ENCODE measurements at regions not wholly inside any gene's neighbourhood (a gene's known extent, or its start where the extent isn't known, plus 50 kb on each side); places are given as distances from the start of the nearest gene placed in this dataset.

- H3K4me1 ChIP-seq (ENCODE audit: control insufficient read depth in 1 of 2, low read depth in 2 of 2), result no peaks in the 10 kb centered on the region
- H3K27ac ChIP-seq, result no peak overlapping the region
- H3K4me3 ChIP-seq, result no peak overlapping the region
- ATAC-seq (ENCODE audit: insufficient number of reproducible peaks, low FRiP score, low read depth) (no peak), DNase-seq (ENCODE audit: low spot score) (no peak)
- no peaks in the 10 kb centered on the region for H3K9me3 ChIP-seq
- TF ChIP-seq, protein P1, sequence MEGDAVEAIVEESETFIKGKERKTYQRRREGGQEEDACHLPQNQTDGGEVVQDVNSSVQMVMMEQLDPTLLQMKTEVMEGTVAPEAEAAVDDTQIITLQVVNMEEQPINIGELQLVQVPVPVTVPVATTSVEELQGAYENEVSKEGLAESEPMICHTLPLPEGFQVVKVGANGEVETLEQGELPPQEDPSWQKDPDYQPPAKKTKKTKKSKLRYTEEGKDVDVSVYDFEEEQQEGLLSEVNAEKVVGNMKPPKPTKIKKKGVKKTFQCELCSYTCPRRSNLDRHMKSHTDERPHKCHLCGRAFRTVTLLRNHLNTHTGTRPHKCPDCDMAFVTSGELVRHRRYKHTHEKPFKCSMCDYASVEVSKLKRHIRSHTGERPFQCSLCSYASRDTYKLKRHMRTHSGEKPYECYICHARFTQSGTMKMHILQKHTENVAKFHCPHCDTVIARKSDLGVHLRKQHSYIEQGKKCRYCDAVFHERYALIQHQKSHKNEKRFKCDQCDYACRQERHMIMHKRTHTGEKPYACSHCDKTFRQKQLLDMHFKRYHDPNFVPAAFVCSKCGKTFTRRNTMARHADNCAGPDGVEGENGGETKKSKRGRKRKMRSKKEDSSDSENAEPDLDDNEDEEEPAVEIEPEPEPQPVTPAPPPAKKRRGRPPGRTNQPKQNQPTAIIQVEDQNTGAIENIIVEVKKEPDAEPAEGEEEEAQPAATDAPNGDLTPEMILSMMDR (IDR thresholded peaks at IDR 0.05), result no peak
- H3K36me3 ChIP-seq, result no peaks in the 10 kb centered on the region
- H3K27me3 ChIP-seq (replicated peaks; ENCODE audit: insufficient read depth), result no peaks in the 10 kb centered on the region
Measured at GRCh38 chr1:14396100-14396499, 202.4 kb upstream of the KAZN start.

DNA sequence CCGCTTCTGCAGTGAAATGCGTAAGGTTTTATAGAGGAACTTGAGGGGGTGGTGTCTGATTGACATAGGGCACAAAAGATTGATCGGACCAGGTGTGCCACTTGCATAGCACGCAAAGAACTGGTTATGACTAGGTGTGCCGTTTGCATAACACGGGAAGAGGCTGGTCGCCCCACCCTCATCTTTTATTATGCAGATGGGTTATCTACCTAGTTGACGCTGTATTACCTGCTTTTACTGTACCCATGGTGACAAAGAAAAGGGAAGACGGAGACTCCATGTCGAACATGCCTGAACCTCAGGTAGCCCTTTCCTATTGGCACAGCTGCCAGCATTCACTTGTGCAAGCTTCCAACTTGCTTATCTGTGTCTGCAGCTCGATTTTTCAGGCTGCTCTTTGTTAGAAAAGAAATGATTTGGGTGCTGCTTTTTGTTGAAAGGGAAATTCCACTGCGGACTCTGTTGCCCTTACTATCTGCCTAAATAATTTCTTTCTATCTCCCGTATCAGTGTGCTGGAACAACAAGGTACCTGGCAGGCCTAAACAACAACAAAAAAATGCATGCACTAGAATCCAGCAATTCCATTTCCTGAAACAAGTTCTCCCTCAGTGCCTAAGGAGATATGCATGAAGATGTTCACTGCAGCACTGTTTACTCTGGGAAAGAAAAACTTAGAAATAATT lies 194.4 kb upstream of the KAZN start:
- no peaks in the 10 kb centered on the region for H3K4me1 ChIP-seq (ENCODE audit: control insufficient read depth in 1 of 2, low read depth in 2 of 2)
- H3K27me3 ChIP-seq (replicated peaks; ENCODE audit: insufficient read depth), result no peaks in the 10 kb centered on the region
- no peak overlapping the region for H3K4me3 ChIP-seq
- H3K36me3 ChIP-seq, result no peaks in the 10 kb centered on the region
- H3K9me3 ChIP-seq, result no peaks in the 10 kb centered on the region
- TF ChIP-seq, protein P1 (IDR thresholded peaks at IDR 0.05), result no peak
- H3K27ac ChIP-seq, result no peak overlapping the region
- no peak for DNase-seq (ENCODE audit: low spot score)
- no peak for ATAC-seq (ENCODE audit: insufficient number of reproducible peaks, low FRiP score, low read depth)

- TF ChIP-seq, protein P1 (IDR thresholded peaks at IDR 0.05), result no peak
- Histone ChIP-seq H3K27me3 (replicated peaks; ENCODE audit: insufficient read depth) (no peaks in the 10 kb centered on the region), H3K4me1 (ENCODE audit: control insufficient read depth in 1 of 2, low read depth in 2 of 2) (no peaks in the 10 kb centered on the region), H3K9me3 (no peaks in the 10 kb centered on the region), H3K36me3 (no peaks in the 10 kb centered on the region), H3K27ac (no peak overlapping the region), H3K4me3 (no peak overlapping the region)
- ATAC-seq (ENCODE audit: insufficient number of reproducible peaks, low FRiP score, low read depth) (no peak), DNase-seq (ENCODE audit: low spot score) (no peak)
Measured at GRCh38 chr1:14404862-14405301, 193.6 kb upstream of the KAZN start.

GRCh38 chr1:14412235-14412634 lies 186.2 kb upstream of the KAZN start:
- TF ChIP-seq, protein P1 (IDR thresholded peaks at IDR 0.05), result no peak
- DNase-seq (ENCODE audit: low spot score), result no peak
- H3K4me3 ChIP-seq, result no peak overlapping the region
- H3K27me3 ChIP-seq (replicated peaks; ENCODE audit: insufficient read depth), result no peaks in the 10 kb centered on the region
- no peaks in the 10 kb centered on the region for H3K9me3 ChIP-seq
- ATAC-seq (ENCODE audit: insufficient number of reproducible peaks, low FRiP score, low read depth), result no peak
- no peaks in the 10 kb centered on the region for H3K36me3 ChIP-seq
- H3K27ac ChIP-seq, result no peak overlapping the region
- no peaks in the 10 kb centered on the region for H3K4me1 ChIP-seq (ENCODE audit: control insufficient read depth in 1 of 2, low read depth in 2 of 2)

DNA sequence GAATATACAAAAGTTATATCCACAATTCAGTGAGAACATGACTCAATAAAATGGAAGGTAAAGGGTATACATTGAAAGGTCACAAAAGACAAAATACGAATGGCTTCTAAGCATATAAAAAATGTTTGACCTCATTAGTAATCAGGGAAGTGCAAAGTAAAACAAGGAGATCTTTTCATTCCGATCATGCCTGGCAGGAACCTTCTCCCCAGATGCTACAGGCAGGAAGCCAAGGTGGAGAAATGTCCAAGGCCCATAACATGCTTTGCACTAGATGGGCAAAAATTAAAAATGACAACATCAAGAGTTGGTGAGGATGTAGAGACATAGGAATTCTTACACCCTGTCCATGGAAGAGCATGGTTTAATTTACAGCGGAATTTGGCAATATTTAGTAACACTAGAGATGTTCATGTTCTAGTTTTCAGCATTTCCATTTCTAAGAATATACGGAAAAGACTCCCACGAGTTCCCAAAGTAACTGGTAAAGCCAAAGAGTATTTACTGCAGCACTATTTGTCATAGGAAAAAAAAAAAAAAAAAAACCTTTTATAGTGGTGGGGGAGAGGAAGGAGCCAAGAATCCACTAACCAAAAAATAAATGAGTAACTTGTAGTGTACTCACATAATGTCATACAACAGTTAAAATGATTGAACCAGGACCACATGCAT lies 184.5 kb upstream of the KAZN start:
- Histone ChIP-seq H3K4me1 (ENCODE audit: control insufficient read depth in 1 of 2, low read depth in 2 of 2) (no peaks in the 10 kb centered on the region), H3K27ac (no peak overlapping the region), H3K36me3 (no peaks in the 10 kb centered on the region), H3K27me3 (replicated peaks; ENCODE audit: insufficient read depth) (no peaks in the 10 kb centered on the region), H3K4me3 (no peak overlapping the region), H3K9me3 (no peaks in the 10 kb centered on the region)
- no peak for ATAC-seq (ENCODE audit: insufficient number of reproducible peaks, low FRiP score, low read depth)
- TF ChIP-seq, protein P1 (IDR thresholded peaks at IDR 0.05), result no peak
- no peak for DNase-seq (ENCODE audit: low spot score)
